Colon (tissue), 2 donors: ENCODE measurements at regions not wholly inside any gene's neighbourhood (a gene's known extent, or its start where the extent isn't known, plus 50 kb on each side); places are given as distances from the start of the nearest gene placed in this dataset.

ENCODE experiments used
- FAIRE-seq: peaks from 2 replicates; lab custom pipeline; 2012; peaks lifted over from hg19 to GRCh38; lab: Jason Lieb, UNC
- donor health status: control.
- donor health status: control.

DNA sequence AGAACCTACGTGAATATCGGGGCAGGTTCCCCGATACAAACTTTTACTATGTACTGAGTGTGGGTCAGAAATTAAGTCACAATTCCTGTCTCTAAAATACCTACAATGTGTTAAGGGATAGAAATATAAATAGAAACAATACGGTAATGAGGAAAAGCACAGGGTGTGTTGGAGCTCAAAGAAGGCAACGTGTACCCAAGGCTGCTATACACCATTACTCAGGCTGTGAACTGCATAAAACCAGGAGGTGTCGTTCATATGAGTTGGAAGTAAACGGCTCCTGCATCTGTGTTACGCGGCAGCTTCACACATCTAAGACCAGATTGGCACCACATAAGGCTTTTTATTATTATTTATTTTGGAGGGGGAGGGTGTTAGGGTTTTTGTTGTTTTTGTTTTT lies 50.1 kb upstream of the TRPM3 start:
- FAIRE-seq: no peak
